Esophagus muscularis mucosa (tissue), 3 donors: ENCODE measurements at regions not wholly inside any gene's neighbourhood (a gene's known extent, or its start where the extent isn't known, plus 50 kb on each side); places are given as distances from the start of the nearest gene placed in this dataset.

ENCODE experiments used
- POLR2AphosphoS5 ChIP-seq, 2 donors: sonication (generic); formaldehyde crosslinking; IDR thresholded peaks; one replicate each; pipeline ENCODE4 v1.6.1; 2017; ENCODE audit warnings: antibody characterized with exemption in 2 of 2
- TF ChIP-seq, protein P1 (sequence below), 3 experiments: fragments of 200-600 bp in 2 of 3; fragments of 450-650 bp in 1 of 3; sonication (generic) in 2 of 3; IDR thresholded peaks; one replicate each; pipeline ENCODE4 v1.5.1; 2017 to 2019; ENCODE audit warnings: antibody characterized with exemption in 3 of 3, mild to moderate bottlenecking in 2 of 3, moderate library complexity in 1 of 3

- TF ChIP-seq POLR2AphosphoS5 (IDR thresholded peaks at IDR 0.05) = no peak
- TF ChIP-seq, protein P1, sequence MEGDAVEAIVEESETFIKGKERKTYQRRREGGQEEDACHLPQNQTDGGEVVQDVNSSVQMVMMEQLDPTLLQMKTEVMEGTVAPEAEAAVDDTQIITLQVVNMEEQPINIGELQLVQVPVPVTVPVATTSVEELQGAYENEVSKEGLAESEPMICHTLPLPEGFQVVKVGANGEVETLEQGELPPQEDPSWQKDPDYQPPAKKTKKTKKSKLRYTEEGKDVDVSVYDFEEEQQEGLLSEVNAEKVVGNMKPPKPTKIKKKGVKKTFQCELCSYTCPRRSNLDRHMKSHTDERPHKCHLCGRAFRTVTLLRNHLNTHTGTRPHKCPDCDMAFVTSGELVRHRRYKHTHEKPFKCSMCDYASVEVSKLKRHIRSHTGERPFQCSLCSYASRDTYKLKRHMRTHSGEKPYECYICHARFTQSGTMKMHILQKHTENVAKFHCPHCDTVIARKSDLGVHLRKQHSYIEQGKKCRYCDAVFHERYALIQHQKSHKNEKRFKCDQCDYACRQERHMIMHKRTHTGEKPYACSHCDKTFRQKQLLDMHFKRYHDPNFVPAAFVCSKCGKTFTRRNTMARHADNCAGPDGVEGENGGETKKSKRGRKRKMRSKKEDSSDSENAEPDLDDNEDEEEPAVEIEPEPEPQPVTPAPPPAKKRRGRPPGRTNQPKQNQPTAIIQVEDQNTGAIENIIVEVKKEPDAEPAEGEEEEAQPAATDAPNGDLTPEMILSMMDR (IDR thresholded peaks at IDR 0.05) = no peak
Measured at GRCh38 chr4:186792728-186793366, 69.2 kb upstream of the FAT1 start.
